ENCODE measurements at regions not wholly inside any gene's neighbourhood (a gene's known extent, or its start where the extent isn't known, plus 50 kb on each side); places are given as distances from the start of the nearest gene placed in this dataset.

DNA sequence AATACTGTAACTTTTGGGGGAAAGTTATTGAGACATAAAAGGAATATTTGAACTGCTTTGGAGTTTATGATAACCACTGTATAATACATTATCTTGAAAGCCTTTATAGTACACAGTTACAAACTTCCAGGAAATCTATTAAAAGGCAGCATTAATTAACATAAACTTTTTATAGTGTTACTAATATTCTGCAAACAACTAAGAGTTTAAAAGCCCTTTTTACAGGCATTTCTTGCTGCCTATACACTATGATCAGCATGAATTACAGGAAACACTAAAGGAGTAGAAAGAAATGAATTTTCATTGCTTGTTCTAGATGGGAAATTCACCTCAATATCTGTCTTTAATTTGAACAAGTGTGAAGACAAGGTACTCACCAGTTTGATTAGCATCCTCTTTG, 252.3 kb upstream of the ZFP64 start:
- no peak overlapping the region for H2AFZ ChIP-seq (ENCODE audit: low read depth, low read length)
- H3K27me3 ChIP-seq (ENCODE audit: low read depth, low read length), result peaks cover 54% of the 10 kb centered on the region
- no peak overlapping the region for H3K27ac ChIP-seq (ENCODE audit: low read length)
- no peak overlapping the region for H3K4me3 ChIP-seq (ENCODE audit: low read length)
- no peaks in the 10 kb centered on the region for H4K20me1 ChIP-seq (ENCODE audit: insufficient read depth, low read length)
- TF ChIP-seq, protein P1, sequence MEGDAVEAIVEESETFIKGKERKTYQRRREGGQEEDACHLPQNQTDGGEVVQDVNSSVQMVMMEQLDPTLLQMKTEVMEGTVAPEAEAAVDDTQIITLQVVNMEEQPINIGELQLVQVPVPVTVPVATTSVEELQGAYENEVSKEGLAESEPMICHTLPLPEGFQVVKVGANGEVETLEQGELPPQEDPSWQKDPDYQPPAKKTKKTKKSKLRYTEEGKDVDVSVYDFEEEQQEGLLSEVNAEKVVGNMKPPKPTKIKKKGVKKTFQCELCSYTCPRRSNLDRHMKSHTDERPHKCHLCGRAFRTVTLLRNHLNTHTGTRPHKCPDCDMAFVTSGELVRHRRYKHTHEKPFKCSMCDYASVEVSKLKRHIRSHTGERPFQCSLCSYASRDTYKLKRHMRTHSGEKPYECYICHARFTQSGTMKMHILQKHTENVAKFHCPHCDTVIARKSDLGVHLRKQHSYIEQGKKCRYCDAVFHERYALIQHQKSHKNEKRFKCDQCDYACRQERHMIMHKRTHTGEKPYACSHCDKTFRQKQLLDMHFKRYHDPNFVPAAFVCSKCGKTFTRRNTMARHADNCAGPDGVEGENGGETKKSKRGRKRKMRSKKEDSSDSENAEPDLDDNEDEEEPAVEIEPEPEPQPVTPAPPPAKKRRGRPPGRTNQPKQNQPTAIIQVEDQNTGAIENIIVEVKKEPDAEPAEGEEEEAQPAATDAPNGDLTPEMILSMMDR (IDR thresholded peaks at IDR 0.05; ENCODE audit: low read depth, low read length), result no peak
- no peak for TF ChIP-seq EZH2phosphoT487 (IDR thresholded peaks at IDR 0.05; ENCODE audit: low read depth)
- no peak overlapping the region for H3K4me2 ChIP-seq (ENCODE audit: low read length)
- no peaks in the 10 kb centered on the region for H3K36me3 ChIP-seq (replicated peaks; ENCODE audit: low read depth, low read length)
- H3K9ac ChIP-seq (ENCODE audit: low read length), result no peak overlapping the region
- H3K4me1 ChIP-seq (ENCODE audit: low read length), result 0 out of 2 replicates have a peak, but pooled peaks cover 6% of the 10 kb centered on the region
- H3K9me3 ChIP-seq (ENCODE audit: insufficient read depth, low read length), result no peaks in the 10 kb centered on the region
- H3K79me2 ChIP-seq (ENCODE audit: low read length), result no peaks in the 10 kb centered on the region

DNA sequence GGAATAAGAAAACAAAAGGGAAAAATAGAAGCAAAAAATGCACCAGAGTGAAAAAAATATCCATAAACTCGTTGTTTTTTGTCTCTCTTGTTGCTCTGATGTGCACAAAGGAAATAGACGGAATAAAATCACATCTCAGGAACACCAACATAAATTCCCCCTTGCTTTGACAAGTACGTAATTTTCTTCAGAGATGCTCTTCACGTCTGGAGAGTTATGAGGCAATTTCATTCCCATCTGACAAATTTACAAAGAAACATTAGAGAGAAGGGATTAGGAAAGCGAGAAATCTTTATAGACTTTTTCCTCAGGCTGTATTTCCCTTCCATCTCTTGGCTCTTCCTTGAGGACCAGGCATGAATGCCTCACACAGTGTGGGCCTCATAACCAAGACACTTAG, 250.1 kb upstream of the ZFP64 start:
- H3K36me3 ChIP-seq (replicated peaks; ENCODE audit: low read depth, low read length), result no peaks in the 10 kb centered on the region

DNA sequence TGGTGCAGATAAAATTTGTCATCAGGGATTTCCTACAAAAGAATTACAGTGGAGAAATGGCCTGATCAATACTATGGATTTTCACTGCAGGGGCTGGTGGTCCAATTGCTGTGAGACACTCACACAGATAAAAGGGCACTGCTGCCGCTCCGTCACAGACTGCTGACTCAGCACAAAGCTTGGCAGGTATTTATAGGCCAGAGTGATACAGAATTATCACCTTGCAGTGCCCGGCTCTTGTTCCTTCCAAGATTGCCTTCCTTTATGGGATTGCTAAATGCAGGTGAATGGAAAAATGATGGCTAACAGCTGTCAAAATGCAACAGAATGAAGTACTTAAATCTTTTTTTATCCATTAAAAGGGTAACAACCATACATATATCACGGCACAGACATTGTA, 247.8 kb upstream of the ZFP64 start:
- Histone ChIP-seq H3K27me3 (ENCODE audit: low read depth, low read length) (peaks cover 50% of the 10 kb centered on the region), H3K9me3 (ENCODE audit: insufficient read depth, low read length) (no peaks in the 10 kb centered on the region), H3K4me3 (ENCODE audit: low read length) (no peak overlapping the region), H2AFZ (ENCODE audit: low read depth, low read length) (no peak overlapping the region), H3K4me1 (ENCODE audit: low read length) (no peaks in the 10 kb centered on the region), H3K27ac (ENCODE audit: low read length) (no peak overlapping the region), H3K79me2 (ENCODE audit: low read length) (no peaks in the 10 kb centered on the region), H3K9ac (ENCODE audit: low read length) (no peak overlapping the region), H4K20me1 (ENCODE audit: insufficient read depth, low read length) (no peaks in the 10 kb centered on the region), H3K4me2 (ENCODE audit: low read length) (no peak overlapping the region), H3K36me3 (replicated peaks; ENCODE audit: low read depth, low read length) (no peaks in the 10 kb centered on the region)
- TF ChIP-seq, protein P1 (IDR thresholded peaks at IDR 0.05; ENCODE audit: low read depth, low read length), result no peak
- TF ChIP-seq EZH2phosphoT487 (IDR thresholded peaks at IDR 0.05; ENCODE audit: low read depth), result no peak

More for the DNA sequence above, 250.1 kb upstream of the ZFP64 start:
- no peaks in the 10 kb centered on the region for H3K79me2 ChIP-seq (ENCODE audit: low read length)
- TF ChIP-seq, protein P1 (IDR thresholded peaks at IDR 0.05; ENCODE audit: low read depth, low read length), result no peak
- TF ChIP-seq EZH2phosphoT487 (IDR thresholded peaks at IDR 0.05; ENCODE audit: low read depth), result no peak
- H3K9ac ChIP-seq (ENCODE audit: low read length), result no peak overlapping the region
- H2AFZ ChIP-seq (ENCODE audit: low read depth, low read length), result no peak overlapping the region
- no peaks in the 10 kb centered on the region for H4K20me1 ChIP-seq (ENCODE audit: insufficient read depth, low read length)
- H3K27me3 ChIP-seq (ENCODE audit: low read depth, low read length), result peaks cover 59% of the 10 kb centered on the region
- no peaks in the 10 kb centered on the region for H3K9me3 ChIP-seq (ENCODE audit: insufficient read depth, low read length)
- no peak overlapping the region for H3K4me3 ChIP-seq (ENCODE audit: low read length)
- H3K27ac ChIP-seq (ENCODE audit: low read length), result no peak overlapping the region
- no peak overlapping the region for H3K4me2 ChIP-seq (ENCODE audit: low read length)
- 0 out of 2 replicates have a peak, but pooled peaks cover 1% of the 10 kb centered on the region for H3K4me1 ChIP-seq (ENCODE audit: low read length)

DNA sequence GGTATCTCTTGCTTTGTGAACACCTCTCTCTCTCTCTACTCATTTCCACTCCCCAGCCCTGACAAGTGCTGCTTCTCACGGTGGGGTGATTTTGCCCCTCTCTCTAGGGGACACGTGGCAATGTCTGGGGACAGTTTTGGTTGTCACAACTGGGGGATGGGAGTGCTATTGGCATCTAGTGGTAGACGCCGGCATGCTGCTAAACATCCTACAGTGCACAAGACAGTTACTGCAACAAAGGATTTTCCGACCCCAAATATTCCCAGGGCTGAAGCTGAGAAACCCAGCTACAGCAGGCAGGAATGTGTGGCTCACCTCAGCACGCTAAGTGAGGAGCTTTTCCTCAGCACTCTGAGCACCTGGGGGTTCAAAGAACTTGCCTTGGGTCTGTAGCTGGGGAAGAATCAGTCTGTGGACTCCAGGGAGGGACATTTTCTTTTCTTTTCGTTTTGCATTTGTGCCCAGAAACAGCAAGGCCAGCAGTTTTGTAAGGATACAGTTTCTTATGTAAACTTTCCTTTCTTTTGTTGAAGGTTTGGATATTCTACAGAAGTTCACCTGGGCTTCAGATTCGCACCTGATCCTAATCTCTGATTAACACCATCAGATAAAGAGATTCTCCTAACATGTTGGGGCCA, 246.9 kb upstream of the ZFP64 start:
- Histone ChIP-seq H4K20me1 (ENCODE audit: insufficient read depth, low read length) (no peaks in the 10 kb centered on the region), H3K9me3 (ENCODE audit: insufficient read depth, low read length) (no peaks in the 10 kb centered on the region), H2AFZ (ENCODE audit: low read depth, low read length) (no peak overlapping the region)

More for the DNA sequence above, 246.9 kb upstream of the ZFP64 start:
- H3K4me3 ChIP-seq (ENCODE audit: low read length), result no peak overlapping the region
- no peak overlapping the region for H3K27ac ChIP-seq (ENCODE audit: low read length)
- H3K4me2 ChIP-seq (ENCODE audit: low read length), result peak overlapping the region; percentile 15
- H3K79me2 ChIP-seq (ENCODE audit: low read length), result no peaks in the 10 kb centered on the region
- TF ChIP-seq, protein P1 (IDR thresholded peaks at IDR 0.05; ENCODE audit: low read depth, low read length), result peak; percentile 41
- TF ChIP-seq EZH2phosphoT487 (IDR thresholded peaks at IDR 0.05; ENCODE audit: low read depth), result no peak
- H3K36me3 ChIP-seq (replicated peaks; ENCODE audit: low read depth, low read length), result no peaks in the 10 kb centered on the region
- H3K4me1 ChIP-seq (ENCODE audit: low read length), result no peaks in the 10 kb centered on the region
- H3K9ac ChIP-seq (ENCODE audit: low read length), result no peak overlapping the region
- H3K27me3 ChIP-seq (ENCODE audit: low read depth, low read length), result peaks cover 40% of the 10 kb centered on the region
